ENCODE measurements at regions not wholly inside any gene's neighbourhood (a gene's known extent, or its start where the extent isn't known, plus 50 kb on each side); places are given as distances from the start of the nearest gene placed in this dataset.
A peak's percentile ranks its signal among the peaks of the same experiment; 100 is the strongest.
"Not testable (repeated sequence)": the region's sequence is repeated elsewhere in the genome, so short reads cannot be mapped to it uniquely, and the experiment has no call there.

GRCh38 chr7:142438923-142439515 lies 181.2 kb upstream of the PRSS58 start:
- Mint-ChIP-seq H3K9me3 (peaks cover 7% of the 10 kb centered on the region), H3K4me3 (no peak overlapping the region), H3K36me3 (peaks cover 9% of the 10 kb centered on the region), H3K4me1 (peaks cover 16% of the 10 kb centered on the region), H3K27me3 (peaks cover 46% of the 10 kb centered on the region), H3K27ac (no peak overlapping the region)
- no peak for ATAC-seq

- H3K4me3 Mint-ChIP-seq, result no peak overlapping the region
Measured at GRCh38 chr7:142438235-142438922, 180.5 kb upstream of the PRSS58 start.

GRCh38 chr7:142437741-142438140 lies 179.9 kb upstream of the PRSS58 start:
- ATAC-seq, result no peak
- Mint-ChIP-seq H3K36me3 (peaks cover 9% of the 10 kb centered on the region), H3K4me3 (no peak overlapping the region), H3K9me3 (peaks cover 7% of the 10 kb centered on the region), H3K4me1 (peaks cover 16% of the 10 kb centered on the region), H3K27ac (no peak overlapping the region), H3K27me3 (peaks cover 44% of the 10 kb centered on the region)

More at GRCh38 chr7:142438235-142438922, 180.5 kb upstream of the PRSS58 start:
- Mint-ChIP-seq H3K27me3 (peaks cover 44% of the 10 kb centered on the region), H3K4me1 (peaks cover 16% of the 10 kb centered on the region), H3K36me3 (peaks cover 9% of the 10 kb centered on the region), H3K9me3 (peaks cover 7% of the 10 kb centered on the region), H3K27ac (no peak overlapping the region)
- no peak for ATAC-seq

- no peak overlapping the region for H3K4me3 Mint-ChIP-seq
- no peak for ATAC-seq
- peaks cover 9% of the 10 kb centered on the region for H3K36me3 Mint-ChIP-seq
- H3K9me3 Mint-ChIP-seq, result peaks cover 7% of the 10 kb centered on the region
- H3K4me1 Mint-ChIP-seq, result peaks cover 16% of the 10 kb centered on the region
- no peak overlapping the region for H3K27ac Mint-ChIP-seq
- peaks cover 44% of the 10 kb centered on the region for H3K27me3 Mint-ChIP-seq
Measured at GRCh38 chr7:142436601-142437000, 178.7 kb upstream of the PRSS58 start.

GRCh38 chr7:142435606-142436005 lies 177.7 kb upstream of the PRSS58 start:
- ATAC-seq, result not testable (repeated sequence)

GRCh38 chr7:142434666-142435167 lies 176.9 kb upstream of the PRSS58 start:
- H3K27ac Mint-ChIP-seq, result no peak overlapping the region
- ATAC-seq, result no peak
- no peak overlapping the region for H3K4me3 Mint-ChIP-seq
- H3K27me3 Mint-ChIP-seq, result peaks cover 45% of the 10 kb centered on the region
- H3K9me3 Mint-ChIP-seq, result peaks cover 7% of the 10 kb centered on the region
- peaks cover 7% of the 10 kb centered on the region for H3K4me1 Mint-ChIP-seq
- H3K36me3 Mint-ChIP-seq, result peaks cover 9% of the 10 kb centered on the region

More at GRCh38 chr7:142435606-142436005, 177.7 kb upstream of the PRSS58 start:
- peaks cover 44% of the 10 kb centered on the region for H3K27me3 Mint-ChIP-seq
- not testable (repeated sequence) for H3K36me3 Mint-ChIP-seq, H3K9me3 Mint-ChIP-seq, H3K4me3 Mint-ChIP-seq, H3K27ac Mint-ChIP-seq, H3K4me1 Mint-ChIP-seq

- H3K9me3 Mint-ChIP-seq, H3K27ac Mint-ChIP-seq, H3K36me3 Mint-ChIP-seq, H3K4me1 Mint-ChIP-seq, H3K4me3 Mint-ChIP-seq: not testable (repeated sequence)
- H3K27me3 Mint-ChIP-seq, result peaks cover 41% of the 10 kb centered on the region
- ATAC-seq, result peak; percentile 24
Measured at GRCh38 chr7:142434133-142434532, 176.3 kb upstream of the PRSS58 start.

- Mint-ChIP-seq H3K4me1 (peaks cover 7% of the 10 kb centered on the region), H3K36me3 (peaks cover 9% of the 10 kb centered on the region), H3K4me3 (no peak overlapping the region)
Measured at GRCh38 chr7:142432377-142432776, 174.5 kb upstream of the PRSS58 start.

GRCh38 chr7:142431491-142431890 lies 173.6 kb upstream of the PRSS58 start:
- peaks cover 16% of the 10 kb centered on the region for H3K27me3 Mint-ChIP-seq
- peaks cover 9% of the 10 kb centered on the region for H3K36me3 Mint-ChIP-seq
- H3K27ac Mint-ChIP-seq, result no peak overlapping the region
- H3K9me3 Mint-ChIP-seq, result peaks cover 7% of the 10 kb centered on the region
- ATAC-seq, result no peak
- no peak overlapping the region for H3K4me3 Mint-ChIP-seq
- H3K4me1 Mint-ChIP-seq, result peaks cover 7% of the 10 kb centered on the region

More at GRCh38 chr7:142432377-142432776, 174.5 kb upstream of the PRSS58 start:
- ATAC-seq, result no peak
- no peak overlapping the region for H3K27ac Mint-ChIP-seq
- peaks cover 7% of the 10 kb centered on the region for H3K9me3 Mint-ChIP-seq
- peaks cover 25% of the 10 kb centered on the region for H3K27me3 Mint-ChIP-seq

GRCh38 chr7:142428094-142428493 lies 170.2 kb upstream of the PRSS58 start:
- ATAC-seq, result no peak
- Mint-ChIP-seq H3K4me3 (no peak overlapping the region), H3K36me3 (no peaks in the 10 kb centered on the region), H3K4me1 (no peaks in the 10 kb centered on the region), H3K9me3 (no peaks in the 10 kb centered on the region), H3K27me3 (peaks cover 24% of the 10 kb centered on the region), H3K27ac (no peak overlapping the region)

GRCh38 chr7:142425281-142425680 lies 167.4 kb upstream of the PRSS58 start:
- Mint-ChIP-seq H3K4me1 (no peaks in the 10 kb centered on the region), H3K4me3 (no peak overlapping the region), H3K27ac (no peak overlapping the region), H3K27me3 (peaks cover 23% of the 10 kb centered on the region), H3K9me3 (no peaks in the 10 kb centered on the region), H3K36me3 (no peaks in the 10 kb centered on the region)
- ATAC-seq, result peak; percentile 55

GRCh38 chr7:142422621-142423020 lies 164.8 kb upstream of the PRSS58 start:
- no peak for ATAC-seq
- Mint-ChIP-seq H3K4me3 (no peak overlapping the region), H3K4me1 (no peaks in the 10 kb centered on the region), H3K27ac (no peak overlapping the region), H3K9me3 (no peaks in the 10 kb centered on the region), H3K36me3 (no peaks in the 10 kb centered on the region), H3K27me3 (peaks cover 17% of the 10 kb centered on the region)

- Mint-ChIP-seq H3K4me1 (no peaks in the 10 kb centered on the region), H3K36me3 (no peaks in the 10 kb centered on the region), H3K27ac (no peak overlapping the region), H3K9me3 (no peaks in the 10 kb centered on the region), H3K4me3 (no peak overlapping the region), H3K27me3 (peaks cover 23% of the 10 kb centered on the region)
- no peak for ATAC-seq
Measured at GRCh38 chr7:142420554-142421362, 162.9 kb upstream of the PRSS58 start.

- no peaks in the 10 kb centered on the region for H3K9me3 Mint-ChIP-seq
- H3K27me3 Mint-ChIP-seq, result peaks cover 11% of the 10 kb centered on the region
- no peaks in the 10 kb centered on the region for H3K4me1 Mint-ChIP-seq
- no peaks in the 10 kb centered on the region for H3K36me3 Mint-ChIP-seq
- no peak overlapping the region for H3K27ac Mint-ChIP-seq
- H3K4me3 Mint-ChIP-seq, result no peak overlapping the region
- no peak for ATAC-seq
Measured at GRCh38 chr7:142418326-142418725, 160.5 kb upstream of the PRSS58 start.

GRCh38 chr7:142414915-142415314 lies 157.1 kb upstream of the PRSS58 start:
- Mint-ChIP-seq H3K9me3 (no peaks in the 10 kb centered on the region), H3K27ac (no peak overlapping the region), H3K36me3 (no peaks in the 10 kb centered on the region), H3K27me3 (peaks cover 11% of the 10 kb centered on the region), H3K4me3 (no peak overlapping the region), H3K4me1 (no peaks in the 10 kb centered on the region)
- ATAC-seq, result no peak
